Mammary epithelial cell (primary cell): ENCODE measurements at regions not wholly inside any gene's neighbourhood (a gene's known extent, or its start where the extent isn't known, plus 50 kb on each side); places are given as distances from the start of the nearest gene placed in this dataset.

Experiments
- EZH2 ChIP-seq: IDR thresholded peaks from 2 replicates; pipeline ENCODE4 v1.6.1; 2012; ENCODE audit warnings: low read length, inconsistent platforms, borderline replicate concordance
- TF ChIP-seq, protein P1 (sequence below), 2 donors: IDR thresholded peaks in 1 of 2; conservative IDR thresholded peaks in 1 of 2; 2 replicates each; pipeline ENCODE4 v1.5.1; 2011 to 2012; ENCODE audit warnings: inconsistent platforms in 2 of 2, low read length in 2 of 2, mild to moderate bottlenecking in 2 of 2, control low read depth in 1 of 2, low read depth in 1 of 2; ENCODE audit not compliant: insufficient read depth in 1 of 2; ENCODE audit errors: extremely low read depth in 1 of 2

- TF ChIP-seq, protein P1, sequence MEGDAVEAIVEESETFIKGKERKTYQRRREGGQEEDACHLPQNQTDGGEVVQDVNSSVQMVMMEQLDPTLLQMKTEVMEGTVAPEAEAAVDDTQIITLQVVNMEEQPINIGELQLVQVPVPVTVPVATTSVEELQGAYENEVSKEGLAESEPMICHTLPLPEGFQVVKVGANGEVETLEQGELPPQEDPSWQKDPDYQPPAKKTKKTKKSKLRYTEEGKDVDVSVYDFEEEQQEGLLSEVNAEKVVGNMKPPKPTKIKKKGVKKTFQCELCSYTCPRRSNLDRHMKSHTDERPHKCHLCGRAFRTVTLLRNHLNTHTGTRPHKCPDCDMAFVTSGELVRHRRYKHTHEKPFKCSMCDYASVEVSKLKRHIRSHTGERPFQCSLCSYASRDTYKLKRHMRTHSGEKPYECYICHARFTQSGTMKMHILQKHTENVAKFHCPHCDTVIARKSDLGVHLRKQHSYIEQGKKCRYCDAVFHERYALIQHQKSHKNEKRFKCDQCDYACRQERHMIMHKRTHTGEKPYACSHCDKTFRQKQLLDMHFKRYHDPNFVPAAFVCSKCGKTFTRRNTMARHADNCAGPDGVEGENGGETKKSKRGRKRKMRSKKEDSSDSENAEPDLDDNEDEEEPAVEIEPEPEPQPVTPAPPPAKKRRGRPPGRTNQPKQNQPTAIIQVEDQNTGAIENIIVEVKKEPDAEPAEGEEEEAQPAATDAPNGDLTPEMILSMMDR (conservative IDR thresholded peaks at IDR 0.05 in 1 of 2, IDR thresholded peaks at IDR 0.05 in 1 of 2; ENCODE audit: extremely low read depth in 1 of 2, insufficient read depth in 1 of 2, low read depth in 1 of 2, low read length in 2 of 2) = no peak
- no peak for TF ChIP-seq EZH2
Measured at GRCh38 chr15:69628256-69629093, 175.9 kb downstream of the RPLP1 start.
